Brain microvascular endothelial cell (primary cell): ENCODE measurements at regions not wholly inside any gene's neighbourhood (a gene's known extent, or its start where the extent isn't known, plus 50 kb on each side); places are given as distances from the start of the nearest gene placed in this dataset.

Source experiments
- DNase-seq: peaks from one replicate; pipeline ENCODE4 v3.0.0-alpha.2; 2020
- H3K27ac ChIP-seq: fragments of 250-450 bp; sonication (Bioruptor Pico); 2 replicates; pipeline ENCODE4 v1.5.1; 2020; ENCODE audit warnings: mild to moderate bottlenecking, moderate library complexity
- H3K27me3 ChIP-seq: fragments of 250-450 bp; sonication (Bioruptor Pico); replicated peaks from 2 replicates; pipeline ENCODE4 v1.5.1; 2020; ENCODE audit warnings: mild to moderate bottlenecking
- H3K36me3 ChIP-seq: fragments of 250-450 bp; sonication (Bioruptor Pico); replicated peaks from 2 replicates; pipeline ENCODE4 v1.5.1; 2020; ENCODE audit warnings: mild to moderate bottlenecking
- H3K4me3 ChIP-seq: 2 replicates; pipeline ENCODE4 v1.5.1; 2011; ENCODE audit warnings: low read depth, mild to moderate bottlenecking, control low read depth, low read length, moderate library complexity
- CTCF ChIP-seq: IDR thresholded peaks from 2 replicates; pipeline ENCODE4 v1.5.1; 2011; ENCODE audit warnings: low read depth, mild to moderate bottlenecking, moderate library complexity, low read length, control low read depth, inconsistent platforms; ENCODE audit errors: missing control alignments
- in situ Hi-C: cut with HindIII; loops from 2 replicates; pipeline ENCODE4 v1.10.0; 2017; ENCODE audit warnings: low sequenced_read_pairs, low pct_ligation_motif_present

GRCh38 chr17:70763018-70763417 lies 593.7 kb downstream of the KCNJ2 start:
- Histone ChIP-seq H3K27me3 (no peaks in the 10 kb centered on the region), H3K27ac (no peak overlapping the region), H3K4me3 (no peak overlapping the region), H3K36me3 (no peaks in the 10 kb centered on the region)
- in situ Hi-C loops, result no loop called here
- no peak for TF ChIP-seq CTCF
- DNase-seq, result no peak

- peak; percentile 71 for TF ChIP-seq CTCF
- DNase-seq, result peak; percentile 9
- Histone ChIP-seq H3K36me3 (no peaks in the 10 kb centered on the region), H3K27me3 (no peaks in the 10 kb centered on the region), H3K27ac (no peak overlapping the region), H3K4me3 (no peak overlapping the region)
- in situ Hi-C loops, result no loop called here
These were observed 597.9 kb downstream of the KCNJ2 start for GRCh38 chr17:70767102-70767701.

GRCh38 chr17:70769956-70770355 lies 600.6 kb downstream of the KCNJ2 start:
- in situ Hi-C loops, result no loop called here
- Histone ChIP-seq H3K4me3 (no peak overlapping the region), H3K27me3 (no peaks in the 10 kb centered on the region), H3K36me3 (no peaks in the 10 kb centered on the region), H3K27ac (no peak overlapping the region)
- TF ChIP-seq CTCF, result no peak
- no peak for DNase-seq

- Histone ChIP-seq H3K4me3 (no peak overlapping the region), H3K36me3 (no peaks in the 10 kb centered on the region), H3K27me3 (no peaks in the 10 kb centered on the region), H3K27ac (no peak overlapping the region)
- in situ Hi-C loops, result no loop called here
- DNase-seq, result no peak
- no peak for TF ChIP-seq CTCF
These were observed 602.6 kb downstream of the KCNJ2 start for GRCh38 chr17:70771804-70772386.

- in situ Hi-C loops, result no loop called here
- DNase-seq, result no peak
- Histone ChIP-seq H3K27ac (no peak overlapping the region), H3K27me3 (no peaks in the 10 kb centered on the region), H3K36me3 (no peaks in the 10 kb centered on the region), H3K4me3 (no peak overlapping the region)
- TF ChIP-seq CTCF, result no peak
These were observed 603.4 kb downstream of the KCNJ2 start for GRCh38 chr17:70772761-70773160.

- H3K36me3 ChIP-seq, result no peaks in the 10 kb centered on the region
- no peak for TF ChIP-seq CTCF
- DNase-seq, result no peak
- no peak overlapping the region for H3K27ac ChIP-seq
- in situ Hi-C loops, result no loop called here
- no peak overlapping the region for H3K4me3 ChIP-seq
- no peaks in the 10 kb centered on the region for H3K27me3 ChIP-seq
These were observed 603.9 kb downstream of the KCNJ2 start for GRCh38 chr17:70773258-70773657.
